DOHH2 (cell line): ENCODE measurements at regions not wholly inside any gene's neighbourhood (a gene's known extent, or its start where the extent isn't known, plus 50 kb on each side); places are given as distances from the start of the nearest gene placed in this dataset.

ENCODE experiments used
- H3F3A ChIP-seq: fragments of 200-600 bp; sonication (generic), shearing (Covaris generic); 2 replicates; pipeline ENCODE4 v1.6.0; 2016; ENCODE audit warnings: antibody characterized with exemption, mild to moderate bottlenecking; ENCODE audit not compliant: control insufficient read depth, insufficient read depth
- H3K27ac ChIP-seq: fragments of 200-600 bp; sonication (generic); 2 replicates; pipeline ENCODE4 v1.5.1; 2014; ENCODE audit warnings: low read depth, mild to moderate bottlenecking, low read length, moderate library complexity
- H3K27me3 ChIP-seq: fragments of 200-600 bp; sonication (generic); 2 replicates; pipeline ENCODE4 v1.6.1; 2014; ENCODE audit warnings: mild to moderate bottlenecking, low read length, mixed read lengths; ENCODE audit not compliant: control insufficient read depth
- H3K36me3 ChIP-seq: fragments of 200-600 bp; sonication (generic); 2 replicates; pipeline ENCODE4 v1.6.1; 2014; ENCODE audit warnings: mild to moderate bottlenecking, low read length, moderate library complexity, mixed read lengths; ENCODE audit not compliant: control insufficient read depth
- H3K4me1 ChIP-seq: fragments of 200-600 bp; sonication (generic); 2 replicates; pipeline ENCODE4 v1.6.1; 2014; ENCODE audit warnings: mild to moderate bottlenecking, low read length, mixed read lengths; ENCODE audit not compliant: control insufficient read depth
- H3K4me2 ChIP-seq: fragments of 200-600 bp; sonication (generic); 2 replicates; pipeline ENCODE4 v1.6.0; 2014; ENCODE audit warnings: mild to moderate bottlenecking, low read length, moderate library complexity
- H3K4me3 ChIP-seq: fragments of 200-600 bp; sonication (generic); 2 replicates; pipeline ENCODE4 v1.5.1; 2014; ENCODE audit warnings: mild to moderate bottlenecking, low read length, mixed read lengths
- H3K79me2 ChIP-seq: fragments of 200-600 bp; sonication (generic); 2 replicates; pipeline ENCODE4 v1.6.1; 2014; ENCODE audit warnings: mild to moderate bottlenecking, low read length, mixed read lengths; ENCODE audit not compliant: control insufficient read depth
- H3K9me2 ChIP-seq: fragments of 200-600 bp; sonication (generic); replicated peaks from 2 replicates; pipeline ENCODE4 v1.6.1; 2014; ENCODE audit warnings: mild to moderate bottlenecking, low read length, mixed read lengths; ENCODE audit not compliant: control insufficient read depth
- H3K9me3 ChIP-seq: fragments of 200-600 bp; sonication (generic); 2 replicates; pipeline ENCODE4 v1.6.1; 2014; ENCODE audit warnings: antibody characterized with exemption, low read length, mixed read lengths; ENCODE audit not compliant: control insufficient read depth, insufficient read depth
- H4K20me1 ChIP-seq: fragments of 200-600 bp; sonication (generic); 2 replicates; pipeline ENCODE4 v1.6.0; 2014; ENCODE audit warnings: low read depth, mild to moderate bottlenecking, antibody characterized with exemption, low read length, moderate library complexity; ENCODE audit not compliant: control insufficient read depth, insufficient read depth
- CTCF ChIP-seq: fragments of 200-600 bp; sonication (generic); IDR thresholded peaks from one replicate; pipeline ENCODE4 v1.5.1; 2014; ENCODE audit warnings: antibody characterized with exemption, mild to moderate bottlenecking, low read depth, low read length; ENCODE audit not compliant: poor library complexity, severe bottlenecking
- EZH2phosphoT487 ChIP-seq: fragments of 200-600 bp; sonication (generic); IDR thresholded peaks from 2 replicates; pipeline ENCODE4 v1.6.1; 2017; ENCODE audit warnings: borderline replicate concordance, mild to moderate bottlenecking, antibody characterized with exemption, low read length, moderate library complexity, mixed read lengths

- no peaks in the 10 kb centered on the region for H3K27me3 ChIP-seq
Observed at GRCh38 chr2:242040681-242041080, 171.2 kb downstream of the RTP5 start.

DNA sequence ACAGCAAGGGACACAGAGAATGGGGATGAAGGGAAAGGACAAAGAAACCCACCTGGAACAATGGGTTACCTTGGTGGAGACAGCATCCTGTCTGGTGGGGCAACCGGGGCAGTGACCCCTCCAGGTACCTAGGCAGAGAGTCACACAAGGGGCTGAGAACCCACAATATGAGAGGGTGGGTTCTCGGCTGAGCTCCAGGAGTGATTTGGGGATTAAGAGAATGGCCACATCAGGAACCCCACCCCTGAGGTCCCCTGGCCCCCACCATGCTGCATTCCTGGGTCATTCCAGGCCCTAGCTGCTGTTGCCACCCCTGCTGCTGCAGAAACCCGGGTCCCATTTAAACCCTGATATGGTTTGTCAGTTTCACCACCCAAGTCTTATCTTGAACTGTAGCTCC is 172.3 kb downstream of the RTP5 start:
- H3K4me2 ChIP-seq = no peak overlapping the region
- no peak for TF ChIP-seq CTCF
- TF ChIP-seq EZH2phosphoT487 = no peak
- H3K36me3 ChIP-seq = no peaks in the 10 kb centered on the region
- no peaks in the 10 kb centered on the region for H3K9me2 ChIP-seq
- no peaks in the 10 kb centered on the region for H3K27me3 ChIP-seq
- no peaks in the 10 kb centered on the region for H4K20me1 ChIP-seq
- no peaks in the 10 kb centered on the region for H3K79me2 ChIP-seq
- H3K4me3 ChIP-seq = no peak overlapping the region
- no peaks in the 10 kb centered on the region for H3F3A ChIP-seq
- no peaks in the 10 kb centered on the region for H3K4me1 ChIP-seq
- no peak overlapping the region for H3K27ac ChIP-seq
- peaks cover 4% of the 10 kb centered on the region; the same call in 1 of the 2 replicates for H3K9me3 ChIP-seq

More at GRCh38 chr2:242040681-242041080, 171.2 kb downstream of the RTP5 start:
- TF ChIP-seq CTCF (no peak), EZH2phosphoT487 (no peak)
- H3K9me3 ChIP-seq = peaks cover 4% of the 10 kb centered on the region; the same call in 1 of the 2 replicates
- no peaks in the 10 kb centered on the region for H3K9me2 ChIP-seq
- no peak overlapping the region for H3K4me3 ChIP-seq
- no peak overlapping the region for H3K4me2 ChIP-seq
- H4K20me1 ChIP-seq = no peaks in the 10 kb centered on the region
- no peaks in the 10 kb centered on the region for H3K79me2 ChIP-seq
- H3K27ac ChIP-seq = no peak overlapping the region
- no peaks in the 10 kb centered on the region for H3F3A ChIP-seq
- H3K4me1 ChIP-seq = no peaks in the 10 kb centered on the region
- H3K36me3 ChIP-seq = no peaks in the 10 kb centered on the region

DNA sequence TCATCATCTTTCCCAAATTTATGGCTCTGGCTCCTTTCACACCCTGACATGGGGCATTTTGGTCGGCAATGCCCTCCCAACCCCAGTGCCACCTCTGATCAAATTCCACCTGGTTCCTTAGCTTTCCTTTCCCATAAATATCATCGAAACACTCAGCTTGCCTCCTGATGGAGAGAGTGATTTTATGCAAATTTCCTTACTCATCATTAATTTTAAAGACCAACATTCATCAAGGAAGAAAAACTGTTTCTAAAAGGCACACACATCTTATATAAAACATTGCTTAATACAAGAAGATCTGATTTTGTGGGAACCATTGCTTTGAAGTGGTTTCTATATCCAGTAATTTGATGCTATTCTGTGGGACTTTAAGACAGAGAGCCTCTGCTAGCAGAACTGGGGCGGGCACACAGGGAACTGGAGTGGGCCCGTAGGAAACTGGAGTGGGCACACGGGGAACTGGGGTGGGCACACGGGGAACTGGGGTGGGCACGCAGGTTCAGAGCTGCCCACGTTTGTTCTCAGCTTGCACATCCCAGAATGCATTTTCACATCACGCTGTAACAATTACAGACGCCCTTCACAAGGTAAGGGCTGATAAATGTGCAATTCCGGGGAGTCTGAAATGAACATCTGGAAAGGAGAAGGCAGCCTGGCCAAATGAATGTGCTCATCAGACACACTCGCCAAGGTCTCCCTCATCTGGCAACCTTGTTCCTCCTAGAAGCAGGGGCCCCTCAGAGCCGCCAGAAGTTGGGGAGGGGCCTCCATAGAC is 174.2 kb downstream of the RTP5 start:
- Histone ChIP-seq H3K36me3 (no peaks in the 10 kb centered on the region), H3K79me2 (no peaks in the 10 kb centered on the region), H3K9me2 (no peaks in the 10 kb centered on the region), H3K27me3 (no peaks in the 10 kb centered on the region), H3K9me3 (peaks cover 4% of the 10 kb centered on the region; the same call in 1 of the 2 replicates), H4K20me1 (no peaks in the 10 kb centered on the region), H3K27ac (no peak overlapping the region), H3K4me2 (no peak overlapping the region), H3K4me3 (no peak overlapping the region), H3F3A (no peaks in the 10 kb centered on the region), H3K4me1 (no peaks in the 10 kb centered on the region)
- no peak for TF ChIP-seq EZH2phosphoT487
- no peak for TF ChIP-seq CTCF
